ENCODE measurements at regions not wholly inside any gene's neighbourhood (a gene's known extent, or its start where the extent isn't known, plus 50 kb on each side); places are given as distances from the start of the nearest gene placed in this dataset.

DNA sequence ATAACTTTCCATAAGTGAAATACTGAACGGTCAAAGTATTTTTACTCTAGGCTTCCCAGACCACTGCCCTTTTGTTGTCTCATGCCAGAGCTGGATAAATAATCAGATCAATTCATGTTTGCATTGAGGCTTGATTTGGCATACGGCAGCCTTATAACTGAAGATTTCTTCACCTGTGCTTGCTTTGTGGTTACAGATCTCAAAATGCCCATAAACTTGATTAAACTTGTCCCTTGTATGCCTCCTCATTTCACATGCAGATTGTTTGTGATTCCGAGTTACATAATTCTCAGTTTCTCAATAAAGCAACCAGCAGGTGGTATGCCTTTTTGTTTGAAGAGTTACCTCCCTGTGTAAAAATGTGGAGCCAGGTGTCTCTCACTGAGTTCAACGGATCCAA lies 211.4 kb upstream of the LRIG1 start:
- no peak for DNase-seq (ENCODE audit: low spot score)
- TF ChIP-seq, protein P1, sequence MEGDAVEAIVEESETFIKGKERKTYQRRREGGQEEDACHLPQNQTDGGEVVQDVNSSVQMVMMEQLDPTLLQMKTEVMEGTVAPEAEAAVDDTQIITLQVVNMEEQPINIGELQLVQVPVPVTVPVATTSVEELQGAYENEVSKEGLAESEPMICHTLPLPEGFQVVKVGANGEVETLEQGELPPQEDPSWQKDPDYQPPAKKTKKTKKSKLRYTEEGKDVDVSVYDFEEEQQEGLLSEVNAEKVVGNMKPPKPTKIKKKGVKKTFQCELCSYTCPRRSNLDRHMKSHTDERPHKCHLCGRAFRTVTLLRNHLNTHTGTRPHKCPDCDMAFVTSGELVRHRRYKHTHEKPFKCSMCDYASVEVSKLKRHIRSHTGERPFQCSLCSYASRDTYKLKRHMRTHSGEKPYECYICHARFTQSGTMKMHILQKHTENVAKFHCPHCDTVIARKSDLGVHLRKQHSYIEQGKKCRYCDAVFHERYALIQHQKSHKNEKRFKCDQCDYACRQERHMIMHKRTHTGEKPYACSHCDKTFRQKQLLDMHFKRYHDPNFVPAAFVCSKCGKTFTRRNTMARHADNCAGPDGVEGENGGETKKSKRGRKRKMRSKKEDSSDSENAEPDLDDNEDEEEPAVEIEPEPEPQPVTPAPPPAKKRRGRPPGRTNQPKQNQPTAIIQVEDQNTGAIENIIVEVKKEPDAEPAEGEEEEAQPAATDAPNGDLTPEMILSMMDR (IDR thresholded peaks at IDR 0.05; ENCODE audit: borderline replicate concordance, control extremely low read depth, extremely low read depth, insufficient read depth, missing control alignments) = no peak
- in situ Hi-C loops (cut with MboI; ENCODE audit: low sequenced_read_pairs, unreplicated experiment) = no loop called here

DNA sequence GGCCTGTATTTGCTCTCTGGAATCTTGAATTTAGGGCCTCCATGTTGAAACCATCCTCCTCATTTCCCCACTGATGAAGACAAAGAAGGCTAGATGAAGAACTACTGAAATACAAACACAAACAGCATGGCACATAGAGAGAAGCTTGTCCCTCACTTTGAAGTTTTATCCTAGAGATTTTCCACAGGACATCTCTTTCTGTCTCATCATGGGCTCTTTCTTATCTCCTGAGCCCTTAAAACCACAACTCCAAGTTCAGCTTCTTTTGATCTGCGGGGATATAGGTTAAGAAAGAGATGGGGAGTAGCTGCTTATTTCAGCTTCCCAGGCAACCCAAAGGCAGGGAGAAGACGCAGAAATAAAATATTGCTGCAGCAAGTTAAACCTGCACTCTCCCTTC lies 213.1 kb upstream of the LRIG1 start:
- TF ChIP-seq, protein P1 (IDR thresholded peaks at IDR 0.05; ENCODE audit: borderline replicate concordance, control extremely low read depth, extremely low read depth, insufficient read depth, missing control alignments) = no peak
- in situ Hi-C loops (cut with MboI; ENCODE audit: low sequenced_read_pairs, unreplicated experiment) = no loop called here
- no peak for DNase-seq (ENCODE audit: low spot score)

DNA sequence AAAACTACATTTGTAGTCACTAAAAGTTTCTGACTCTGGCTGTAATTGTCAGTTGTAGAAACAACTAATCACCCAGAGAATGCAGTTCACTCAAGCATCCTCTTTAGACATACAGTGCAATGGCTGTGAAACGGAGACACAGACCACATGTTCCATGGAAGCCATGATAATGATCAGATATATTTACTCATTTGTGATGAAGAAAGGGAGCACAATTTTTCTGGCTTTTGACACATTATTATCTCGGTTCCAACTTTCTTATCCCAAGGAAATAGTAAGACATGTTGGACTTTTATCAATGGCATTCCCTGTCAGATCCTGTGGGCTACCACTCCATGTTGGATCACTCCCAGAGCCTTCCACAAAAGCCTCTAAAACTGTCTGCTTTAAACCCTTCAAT lies 215.0 kb upstream of the LRIG1 start:
- in situ Hi-C loops (cut with MboI; ENCODE audit: low sequenced_read_pairs, unreplicated experiment) = no loop called here
- DNase-seq (ENCODE audit: low spot score) = no peak
- TF ChIP-seq, protein P1 (IDR thresholded peaks at IDR 0.05; ENCODE audit: borderline replicate concordance, control extremely low read depth, extremely low read depth, insufficient read depth, missing control alignments) = no peak

DNA sequence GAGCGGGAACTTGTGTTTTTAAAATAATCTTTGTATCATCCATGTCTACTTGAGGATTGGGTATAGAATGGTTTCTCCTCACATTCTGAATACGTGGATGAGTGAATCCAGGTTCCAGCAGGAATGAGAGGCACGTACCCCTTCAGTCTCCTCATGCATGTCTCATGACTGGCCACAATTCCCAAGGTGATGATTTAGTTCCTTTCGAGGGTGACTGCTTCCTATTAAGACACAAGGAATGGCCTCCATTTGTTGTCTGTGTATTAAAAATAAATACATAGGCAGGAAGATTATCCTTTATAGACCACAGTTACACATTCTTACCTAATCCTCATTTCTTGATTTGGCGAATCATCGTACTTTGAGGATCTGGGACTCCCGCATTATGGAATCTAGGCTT lies 217.0 kb upstream of the LRIG1 start:
- in situ Hi-C loops (cut with MboI; ENCODE audit: low sequenced_read_pairs, unreplicated experiment) = no loop called here
- TF ChIP-seq, protein P1 (IDR thresholded peaks at IDR 0.05; ENCODE audit: borderline replicate concordance, control extremely low read depth, extremely low read depth, insufficient read depth, missing control alignments) = no peak

DNA sequence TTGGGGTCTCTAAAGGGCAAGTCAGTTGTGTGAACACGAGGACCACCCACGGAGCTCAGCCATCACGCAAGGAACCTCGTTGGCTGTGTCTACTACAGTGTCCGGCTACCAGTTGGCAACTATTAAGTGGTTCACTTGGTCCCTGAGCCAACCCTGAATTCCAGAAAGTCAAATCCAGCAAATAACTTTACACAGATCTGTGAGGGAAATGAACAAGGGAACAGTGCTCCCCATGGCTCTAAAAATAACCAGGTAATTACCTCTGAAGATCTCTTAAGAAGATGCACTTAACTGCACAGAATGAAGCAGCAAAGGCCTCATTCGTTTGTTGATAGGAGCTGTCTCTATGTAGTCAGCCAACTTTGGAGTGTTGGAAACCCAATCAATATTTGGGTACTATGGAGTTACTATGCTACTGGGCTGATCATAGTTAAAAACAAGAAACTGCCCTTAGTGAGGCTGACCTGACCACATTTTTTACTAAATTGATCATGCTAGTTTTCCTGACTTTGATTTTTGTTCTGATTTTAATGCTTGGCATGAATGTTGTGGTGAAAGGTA lies 219.1 kb upstream of the LRIG1 start:
- in situ Hi-C loops (cut with MboI; ENCODE audit: low sequenced_read_pairs, unreplicated experiment) = no loop called here
- no peak for DNase-seq (ENCODE audit: low spot score)
- TF ChIP-seq, protein P1 (IDR thresholded peaks at IDR 0.05; ENCODE audit: borderline replicate concordance, control extremely low read depth, extremely low read depth, insufficient read depth, missing control alignments) = no peak

More for the DNA sequence above, 217.0 kb upstream of the LRIG1 start:
- DNase-seq (ENCODE audit: low spot score) = no peak

DNA sequence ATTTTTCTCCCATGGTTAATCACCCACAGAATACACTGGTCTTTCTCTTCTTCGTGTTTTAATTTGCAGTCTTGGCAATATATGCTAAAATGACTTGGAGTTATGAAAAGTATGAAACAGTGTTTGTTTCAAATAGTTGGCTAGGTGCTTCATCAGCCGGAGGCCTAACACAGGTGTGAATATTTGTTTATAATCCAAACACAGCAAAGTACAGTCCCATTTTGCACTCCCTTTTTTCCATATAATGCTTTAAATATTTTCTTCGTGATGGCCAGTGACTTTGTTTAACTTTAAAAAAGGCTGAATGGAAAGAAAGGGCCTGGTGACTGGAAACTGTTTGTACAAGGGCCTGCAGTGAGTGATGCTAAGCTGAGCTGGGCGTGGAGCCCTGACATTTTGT lies 219.7 kb upstream of the LRIG1 start:
- in situ Hi-C loops (cut with MboI; ENCODE audit: low sequenced_read_pairs, unreplicated experiment) = no loop called here
- TF ChIP-seq, protein P1 (IDR thresholded peaks at IDR 0.05; ENCODE audit: borderline replicate concordance, control extremely low read depth, extremely low read depth, insufficient read depth, missing control alignments) = no peak
- DNase-seq (ENCODE audit: low spot score) = no peak

Measured in GM13976 (cell line).